ENCODE measurements at regions not wholly inside any gene's neighbourhood (a gene's known extent, or its start where the extent isn't known, plus 50 kb on each side); places are given as distances from the start of the nearest gene placed in this dataset.

GRCh38 chr11:134738581-134738980 is 326.5 kb upstream of the B3GAT1 start:
- intact Hi-C loops (cut with micrococcal nuclease; ENCODE audit: unreplicated experiment) (no loop called here), in situ Hi-C loops (cut with HindIII; ENCODE audit: extremely low pct_ligation_motif_present, low pct_unique_long_range_greater_than_20kb) (no loop called here)
- ChIA-PET POLR2A (no interaction called here), CTCF (ENCODE audit: low intra/inter-chr PET ratio, low total read pairs) (no interaction called here)
- no peak overlapping the region for H3K4me3 ChIP-seq (replicated peaks in 1 of 3; ENCODE audit: insufficient read depth in 1 of 3, low read depth in 2 of 3, low read length in 3 of 3)
- TF ChIP-seq SNAPC2 (CRISPR knock-in tag; IDR thresholded peaks at IDR 0.05) (no peak), ZNF724P (CRISPR knock-in tag; IDR thresholded peaks at IDR 0.05; ENCODE audit: borderline replicate concordance) (no peak), ZBTB42 (CRISPR knock-in tag; IDR thresholded peaks at IDR 0.05) (no peak), ATF7-NPFF (CRISPR knock-in tag; IDR thresholded peaks at IDR 0.05; ENCODE audit: low read depth) (no peak), MBD4 (IDR thresholded peaks at IDR 0.05; ENCODE audit: borderline replicate concordance, low read length) (no peak), ZNF253 (CRISPR knock-in tag; IDR thresholded peaks at IDR 0.05; ENCODE audit: borderline replicate concordance) (no peak), CHD2 (IDR thresholded peaks at IDR 0.05; ENCODE audit: low read depth, low read length) (no peak), ZEB1 (IDR thresholded peaks at IDR 0.05; ENCODE audit: insufficient replicate concordance, low read depth) (no peak), RARG (CRISPR knock-in tag; IDR thresholded peaks at IDR 0.05; ENCODE audit: low read depth) (no peak), SNAPC4 (CRISPR knock-in tag; IDR thresholded peaks at IDR 0.05) (no peak)
- TF ChIP-seq, protein P1, sequence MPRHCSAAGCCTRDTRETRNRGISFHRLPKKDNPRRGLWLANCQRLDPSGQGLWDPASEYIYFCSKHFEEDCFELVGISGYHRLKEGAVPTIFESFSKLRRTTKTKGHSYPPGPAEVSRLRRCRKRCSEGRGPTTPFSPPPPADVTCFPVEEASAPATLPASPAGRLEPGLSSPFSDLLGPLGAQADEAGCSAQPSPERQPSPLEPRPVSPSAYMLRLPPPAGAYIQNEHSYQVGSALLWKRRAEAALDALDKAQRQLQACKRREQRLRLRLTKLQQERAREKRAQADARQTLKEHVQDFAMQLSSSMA (CRISPR knock-in tag; IDR thresholded peaks at IDR 0.05) = no peak
- TF ChIP-seq, protein P2, sequence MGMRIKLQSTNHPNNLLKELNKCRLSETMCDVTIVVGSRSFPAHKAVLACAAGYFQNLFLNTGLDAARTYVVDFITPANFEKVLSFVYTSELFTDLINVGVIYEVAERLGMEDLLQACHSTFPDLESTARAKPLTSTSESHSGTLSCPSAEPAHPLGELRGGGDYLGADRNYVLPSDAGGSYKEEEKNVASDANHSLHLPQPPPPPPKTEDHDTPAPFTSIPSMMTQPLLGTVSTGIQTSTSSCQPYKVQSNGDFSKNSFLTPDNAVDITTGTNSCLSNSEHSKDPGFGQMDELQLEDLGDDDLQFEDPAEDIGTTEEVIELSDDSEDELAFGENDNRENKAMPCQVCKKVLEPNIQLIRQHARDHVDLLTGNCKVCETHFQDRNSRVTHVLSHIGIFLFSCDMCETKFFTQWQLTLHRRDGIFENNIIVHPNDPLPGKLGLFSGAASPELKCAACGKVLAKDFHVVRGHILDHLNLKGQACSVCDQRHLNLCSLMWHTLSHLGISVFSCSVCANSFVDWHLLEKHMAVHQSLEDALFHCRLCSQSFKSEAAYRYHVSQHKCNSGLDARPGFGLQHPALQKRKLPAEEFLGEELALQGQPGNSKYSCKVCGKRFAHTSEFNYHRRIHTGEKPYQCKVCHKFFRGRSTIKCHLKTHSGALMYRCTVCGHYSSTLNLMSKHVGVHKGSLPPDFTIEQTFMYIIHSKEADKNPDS (CRISPR knock-in tag; IDR thresholded peaks at IDR 0.05) = no peak
- no peaks in the 10 kb centered on the region for H4K20me1 ChIP-seq (ENCODE audit: insufficient read depth, low read length)
- 88% methylated on average over 22 of the region's 22 CpGs for WGBS (ENCODE audit: low lambda C conversion rate)
- ATAC-seq (no peak), FAIRE-seq (no peak), DNase-seq (ENCODE audit: low spot score) (no peak)
- no TSS peak for BruUV-seq (replicated peaks)
- no peaks in the 10 kb centered on the region for H3K36me3 ChIP-seq (replicated peaks in 1 of 2; ENCODE audit: control insufficient read depth in 1 of 2, insufficient read depth in 2 of 2, low read length in 2 of 2)
- no peak overlapping the region for H3K4me2 ChIP-seq (ENCODE audit: low read depth, low read length)
- H3K79me2 ChIP-seq (ENCODE audit: insufficient read depth, low read length) = no peaks in the 10 kb centered on the region
- H2AFZ ChIP-seq (ENCODE audit: low read length) = no peak overlapping the region
- no peak overlapping the region for H3K27ac ChIP-seq (ENCODE audit: extremely low read length, insufficient read depth, low read length)
- H3K4me1 ChIP-seq (ENCODE audit: insufficient read depth, low read length) = peaks cover 48% of the 10 kb centered on the region
- no peak overlapping the region for H3K9ac ChIP-seq (ENCODE audit: insufficient read depth, low read depth, low read length)
- peaks cover 0 to under 1% of the 10 kb centered on the region in 2 experiments; a peak in 1 of 5 replicates for H3K27me3 ChIP-seq (ENCODE audit: control insufficient read depth in 1 of 2, insufficient read depth in 2 of 2, low read length in 2 of 2)
- H3K9me3 ChIP-seq (ENCODE audit: low read length) = no peaks in the 10 kb centered on the region
